Memory B cell (primary cell): ENCODE measurements at regions not wholly inside any gene's neighbourhood (a gene's known extent, or its start where the extent isn't known, plus 50 kb on each side); places are given as distances from the start of the nearest gene placed in this dataset.

Experiments
- ATAC-seq: fragments of 150-1000 bp; cut with Tn5 transposase; 2 replicates; pipeline ENCODE4 v1.10.0; 2021; ENCODE audit warnings: low read depth, mild to moderate bottlenecking, moderate library complexity
- DNase-seq, 2 donors: peaks; one replicate each; pipeline ENCODE4 v3.0.0; 2022; ENCODE audit warnings: low spot score in 2 of 2
- H3K27ac Mint-ChIP-seq: one replicate; pipeline ENCODE4 v1.8.0; 2022; ENCODE audit warnings: mild to moderate bottlenecking, moderate library complexity, mixed read lengths
- H3K27me3 Mint-ChIP-seq: one replicate; pipeline ENCODE4 v1.8.0; 2022; ENCODE audit warnings: mixed read lengths
- H3K36me3 Mint-ChIP-seq: one replicate; pipeline ENCODE4 v1.8.0; 2022; ENCODE audit warnings: mild to moderate bottlenecking, mixed read lengths
- H3K4me1 Mint-ChIP-seq: one replicate; pipeline ENCODE4 v1.8.0; 2022; ENCODE audit warnings: mixed read lengths
- H3K4me3 Mint-ChIP-seq: one replicate; pipeline ENCODE4 v1.8.0; 2022; ENCODE audit warnings: mild to moderate bottlenecking, moderate library complexity, mixed read lengths
- H3K9me3 Mint-ChIP-seq: one replicate; pipeline ENCODE4 v1.8.0; 2022; ENCODE audit warnings: mixed read lengths

DNA sequence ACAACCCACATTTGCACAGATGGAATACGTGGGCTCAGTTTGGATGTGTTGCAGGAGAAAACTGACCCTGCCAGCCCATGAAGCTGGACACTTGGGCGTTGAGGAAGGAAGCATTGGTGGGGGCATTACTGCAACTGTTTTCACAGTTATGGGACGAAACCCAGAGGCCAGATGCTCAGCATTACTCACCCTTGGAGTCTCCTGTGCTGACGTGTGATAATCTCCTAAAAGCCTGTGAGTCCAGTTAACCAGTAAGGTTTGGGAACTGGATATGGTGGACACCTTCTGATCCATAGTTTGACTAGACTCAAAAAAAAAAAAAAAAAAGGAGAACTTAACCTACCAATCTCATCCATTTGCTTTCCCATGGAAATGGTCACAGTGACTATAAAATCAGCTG is 52.8 kb upstream of the EGLN3 start:
- Mint-ChIP-seq H3K4me3 (no peak overlapping the region), H3K9me3 (peaks cover 2% of the 10 kb centered on the region), H3K4me1 (no peaks in the 10 kb centered on the region), H3K27me3 (no peaks in the 10 kb centered on the region), H3K36me3 (no peaks in the 10 kb centered on the region), H3K27ac (no peak overlapping the region)
- DNase-seq (no peak), ATAC-seq (no peak)

DNA sequence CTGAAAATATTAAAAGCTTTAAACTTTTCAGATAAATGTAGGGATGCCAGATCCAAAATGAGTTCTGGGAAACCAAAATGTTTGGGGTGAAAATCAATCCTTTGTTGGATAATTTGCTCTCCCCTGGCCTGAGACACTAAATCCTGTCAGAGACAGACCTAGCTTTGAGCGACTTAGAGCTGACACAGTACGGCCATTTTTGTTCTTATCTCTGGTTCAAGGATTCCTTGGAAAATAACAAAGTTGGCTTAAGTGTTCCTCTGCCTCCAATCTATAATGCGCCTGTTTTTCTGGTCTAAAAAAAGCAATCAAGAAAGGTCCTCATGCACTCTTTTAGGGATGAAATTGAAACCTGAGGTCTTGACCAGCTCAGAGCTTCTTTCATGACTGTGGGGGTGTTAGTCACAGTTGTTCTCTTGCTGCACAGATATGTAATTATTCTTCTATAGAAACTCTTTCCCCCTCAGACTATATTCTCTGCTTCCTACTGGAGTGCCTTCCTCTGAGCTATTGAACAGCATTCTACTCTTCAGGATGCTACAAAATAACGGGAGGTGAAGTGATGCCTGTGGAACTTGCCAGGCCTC is 52.3 kb upstream of the EGLN3 start:
- H3K4me1 Mint-ChIP-seq: no peaks in the 10 kb centered on the region
- no peaks in the 10 kb centered on the region for H3K27me3 Mint-ChIP-seq
- peaks cover 2% of the 10 kb centered on the region for H3K9me3 Mint-ChIP-seq
- no peak overlapping the region for H3K27ac Mint-ChIP-seq
- no peak for DNase-seq
- no peak for ATAC-seq
- H3K36me3 Mint-ChIP-seq: no peaks in the 10 kb centered on the region
- H3K4me3 Mint-ChIP-seq: no peak overlapping the region
